NCI-H345 treated with DMSO at 0.1 percent for 48 hours (cell line): ENCODE measurements at regions not wholly inside any gene's neighbourhood (a gene's known extent, or its start where the extent isn't known, plus 50 kb on each side); places are given as distances from the start of the nearest gene placed in this dataset.
"Not testable (repeated sequence)": the region's sequence is repeated elsewhere in the genome, so short reads cannot be mapped to it uniquely, and the experiment has no call there.

Experiments used
- DNase-seq: peaks from one replicate; lab custom pipeline; 2025; ENCODE audit not compliant: unreplicated experiment; lab: John Stamatoyannopoulos, UW

DNA sequence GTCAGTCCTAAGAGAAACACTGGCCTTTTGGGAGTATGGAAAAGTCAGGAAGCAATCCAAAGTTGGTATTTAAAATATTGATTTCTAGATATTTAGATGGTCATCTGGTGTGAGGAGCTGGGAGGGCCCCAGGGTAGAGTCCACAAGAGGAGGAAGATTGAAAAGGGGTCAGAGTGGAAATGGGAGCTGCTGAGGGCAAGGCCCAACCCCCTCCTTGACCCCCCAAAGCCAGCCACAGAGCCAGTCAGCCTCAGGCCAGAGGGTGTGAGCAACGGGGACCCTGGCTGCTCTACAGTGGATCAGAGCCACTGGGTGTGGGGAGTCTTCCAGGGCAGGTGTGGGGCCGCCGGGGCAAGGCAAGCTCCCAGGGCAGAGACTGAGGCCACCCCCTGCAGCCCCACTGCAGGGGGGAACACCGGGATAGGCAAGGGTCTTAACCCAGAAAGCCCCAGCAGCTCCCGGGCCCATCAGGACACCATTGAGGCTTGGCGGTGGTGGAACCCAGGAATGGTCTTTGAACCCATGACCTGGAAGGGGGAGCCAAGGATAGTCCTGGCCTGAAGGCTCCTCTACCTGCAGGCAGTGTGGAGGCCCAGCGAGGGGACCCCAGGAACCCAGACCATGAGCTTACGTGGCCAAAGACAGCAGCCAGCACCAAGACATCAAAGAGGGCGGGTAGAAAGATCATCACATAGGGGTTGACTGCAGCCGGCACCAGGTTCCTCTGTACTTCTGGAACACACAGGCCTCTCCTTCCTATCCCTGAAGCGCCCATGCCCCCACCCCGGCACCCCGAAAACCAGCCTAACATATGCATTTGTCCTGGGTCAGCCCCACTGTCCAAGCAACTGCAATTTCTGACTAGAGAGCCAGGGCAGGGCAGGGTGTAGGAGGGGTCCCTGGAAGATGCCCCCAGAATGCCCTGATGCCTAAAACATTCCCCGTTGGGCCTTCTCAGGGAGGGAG lies 51.3 kb upstream of the CSPG4 start:
- not testable (repeated sequence) for DNase-seq

DNA sequence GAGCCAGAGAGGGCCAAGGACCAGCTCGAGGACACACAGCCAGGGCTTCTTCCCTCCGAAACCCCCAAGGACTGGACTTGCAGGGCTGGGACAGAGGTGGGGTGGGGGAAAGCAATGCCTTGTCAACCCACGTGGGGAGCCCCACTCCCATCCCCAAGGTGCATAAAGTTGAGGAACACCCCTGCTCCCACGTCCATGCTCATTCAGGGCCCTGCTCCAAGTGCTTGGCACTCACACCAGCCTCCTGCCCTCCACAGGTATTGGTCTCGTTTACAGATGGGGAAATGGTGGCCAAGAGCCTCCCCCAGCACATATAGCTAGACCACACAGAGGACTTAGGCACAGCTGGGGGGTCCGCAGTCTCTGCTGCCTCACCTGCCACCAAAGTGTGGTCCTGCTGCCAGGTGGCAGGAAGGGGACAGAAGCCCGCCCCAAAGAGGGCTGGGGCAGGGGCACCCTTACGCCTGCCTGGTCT lies 50.5 kb upstream of the CSPG4 start:
- DNase-seq: no peak
